ENCODE measurements at regions not wholly inside any gene's neighbourhood (a gene's known extent, or its start where the extent isn't known, plus 50 kb on each side); places are given as distances from the start of the nearest gene placed in this dataset.

- ChIA-PET POLR2A (no interaction called here), CTCF (no interaction called here)
- TF ChIP-seq CTCF (IDR thresholded peaks at IDR 0.05; ENCODE audit: control extremely low read depth, extremely low read depth, low read depth, missing control alignments), result no peak
- no peak for DNase-seq (ENCODE audit: extremely low spot score)
These were observed 923.6 kb downstream of the TUSC7 start for GRCh38 chr3:117633207-117633606.

- TF ChIP-seq CTCF (IDR thresholded peaks at IDR 0.05; ENCODE audit: control extremely low read depth, extremely low read depth, low read depth, missing control alignments), result no peak
- ChIA-PET POLR2A (no interaction called here), CTCF (interaction anchor here (1.6 kb wide), 1 partner anchor 31 kb away, joined by 3 read pairs; no protein-coding TSS in a partner anchor)
- no peak for DNase-seq (ENCODE audit: extremely low spot score)
These were observed 928.1 kb downstream of the TUSC7 start for GRCh38 chr3:117637666-117638065.

GRCh38 chr3:117644203-117644602 is 934.6 kb downstream of the TUSC7 start:
- no peak for DNase-seq (ENCODE audit: extremely low spot score)
- POLR2A ChIA-PET, result interaction anchor here (0.6 kb wide), 1 partner anchor 27 kb away, joined by 5 read pairs; no protein-coding TSS in a partner anchor
- no peak for TF ChIP-seq CTCF (IDR thresholded peaks at IDR 0.05; ENCODE audit: control extremely low read depth, extremely low read depth, low read depth, missing control alignments)
- CTCF ChIA-PET, result no interaction called here

GRCh38 chr3:117645561-117646242 is 936.1 kb downstream of the TUSC7 start:
- no peak for DNase-seq (ENCODE audit: extremely low spot score)
- ChIA-PET POLR2A (no interaction called here), CTCF (no interaction called here)
- TF ChIP-seq CTCF (IDR thresholded peaks at IDR 0.05; ENCODE audit: control extremely low read depth, extremely low read depth, low read depth, missing control alignments), result no peak

GRCh38 chr3:117647435-117647834 is 937.9 kb downstream of the TUSC7 start:
- CTCF ChIA-PET, result no interaction called here
- no peak for TF ChIP-seq CTCF (IDR thresholded peaks at IDR 0.05; ENCODE audit: control extremely low read depth, extremely low read depth, low read depth, missing control alignments)
- POLR2A ChIA-PET, result no interaction called here
- DNase-seq (ENCODE audit: extremely low spot score), result no peak

- ChIA-PET POLR2A (no interaction called here), CTCF (interaction anchor here (1.4 kb wide), 2 partner anchors 15 to 102 kb away, joined by 3 read pairs; no protein-coding TSS in a partner anchor)
- DNase-seq (ENCODE audit: extremely low spot score), result no peak
- TF ChIP-seq CTCF (IDR thresholded peaks at IDR 0.05; ENCODE audit: control extremely low read depth, extremely low read depth, low read depth, missing control alignments), result no peak
These were observed 941.7 kb downstream of the TUSC7 start for GRCh38 chr3:117651246-117651645.
